ENCODE measurements at regions not wholly inside any gene's neighbourhood (a gene's known extent, or its start where the extent isn't known, plus 50 kb on each side); places are given as distances from the start of the nearest gene placed in this dataset.
"Not testable (repeated sequence)": the region's sequence is repeated elsewhere in the genome, so short reads cannot be mapped to it uniquely, and the experiment has no call there.

DNA sequence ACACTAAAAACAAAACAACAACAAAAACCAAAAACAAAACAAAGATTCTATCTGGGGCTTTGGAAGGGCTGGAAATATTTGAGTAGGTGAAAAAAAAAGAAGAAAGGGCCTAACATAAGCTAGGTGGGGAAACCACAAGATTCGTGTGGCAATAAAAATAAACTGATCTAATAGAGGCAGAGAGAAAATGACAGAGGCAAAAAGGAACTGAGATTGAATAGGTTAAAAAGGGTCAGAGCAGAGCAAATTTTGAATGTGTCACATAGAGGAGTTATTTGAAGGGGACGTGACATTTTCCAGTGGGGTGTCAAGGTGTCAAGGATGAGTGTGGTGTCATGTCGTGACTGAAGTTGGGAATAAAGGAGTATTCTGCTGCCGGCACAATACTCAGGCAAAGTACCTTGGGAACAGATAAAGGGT is 65.2 kb upstream of the RALGPS2 start:
- Mint-ChIP-seq H3K4me3 (no peak overlapping the region), H3K27ac (no peak overlapping the region), H3K36me3 (ENCODE audit: low read depth) (no peaks in the 10 kb centered on the region), H3K27me3 (ENCODE audit: insufficient read depth) (no peaks in the 10 kb centered on the region; the same call in 1 of the 2 replicates), H3K9me3 (no peaks in the 10 kb centered on the region), H3K4me1 (ENCODE audit: low read depth) (peaks cover 15% of the 10 kb centered on the region)
- no peak for DNase-seq
- TF ChIP-seq, protein P1, sequence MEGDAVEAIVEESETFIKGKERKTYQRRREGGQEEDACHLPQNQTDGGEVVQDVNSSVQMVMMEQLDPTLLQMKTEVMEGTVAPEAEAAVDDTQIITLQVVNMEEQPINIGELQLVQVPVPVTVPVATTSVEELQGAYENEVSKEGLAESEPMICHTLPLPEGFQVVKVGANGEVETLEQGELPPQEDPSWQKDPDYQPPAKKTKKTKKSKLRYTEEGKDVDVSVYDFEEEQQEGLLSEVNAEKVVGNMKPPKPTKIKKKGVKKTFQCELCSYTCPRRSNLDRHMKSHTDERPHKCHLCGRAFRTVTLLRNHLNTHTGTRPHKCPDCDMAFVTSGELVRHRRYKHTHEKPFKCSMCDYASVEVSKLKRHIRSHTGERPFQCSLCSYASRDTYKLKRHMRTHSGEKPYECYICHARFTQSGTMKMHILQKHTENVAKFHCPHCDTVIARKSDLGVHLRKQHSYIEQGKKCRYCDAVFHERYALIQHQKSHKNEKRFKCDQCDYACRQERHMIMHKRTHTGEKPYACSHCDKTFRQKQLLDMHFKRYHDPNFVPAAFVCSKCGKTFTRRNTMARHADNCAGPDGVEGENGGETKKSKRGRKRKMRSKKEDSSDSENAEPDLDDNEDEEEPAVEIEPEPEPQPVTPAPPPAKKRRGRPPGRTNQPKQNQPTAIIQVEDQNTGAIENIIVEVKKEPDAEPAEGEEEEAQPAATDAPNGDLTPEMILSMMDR (IDR thresholded peaks at IDR 0.05), result no peak

DNA sequence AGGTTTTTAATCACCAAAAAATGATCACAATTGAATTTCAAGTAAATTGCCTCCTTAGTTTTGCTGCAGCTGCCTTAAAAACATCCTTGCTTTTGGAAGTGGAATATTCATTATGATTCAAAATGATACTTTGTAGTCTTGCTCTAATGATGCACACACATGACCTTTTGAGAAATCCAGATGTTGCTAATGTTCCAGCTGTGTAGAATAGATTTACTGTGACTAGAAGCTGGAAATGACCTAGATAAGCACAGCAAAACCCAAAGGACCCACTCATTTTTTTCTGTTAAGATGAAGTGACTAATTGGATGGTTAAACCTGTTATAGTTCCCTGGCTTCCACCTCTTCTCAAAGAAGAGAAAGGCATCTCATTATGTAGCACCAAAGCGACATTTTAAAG is 64.6 kb upstream of the RALGPS2 start:
- Mint-ChIP-seq H3K4me1 (ENCODE audit: low read depth) (peaks cover 15% of the 10 kb centered on the region), H3K36me3 (ENCODE audit: low read depth) (no peaks in the 10 kb centered on the region), H3K27ac (no peak overlapping the region), H3K27me3 (ENCODE audit: insufficient read depth) (no peaks in the 10 kb centered on the region; the same call in 1 of the 2 replicates), H3K4me3 (no peak overlapping the region), H3K9me3 (no peaks in the 10 kb centered on the region)
- DNase-seq, result no peak
- TF ChIP-seq, protein P1 (IDR thresholded peaks at IDR 0.05), result no peak

DNA sequence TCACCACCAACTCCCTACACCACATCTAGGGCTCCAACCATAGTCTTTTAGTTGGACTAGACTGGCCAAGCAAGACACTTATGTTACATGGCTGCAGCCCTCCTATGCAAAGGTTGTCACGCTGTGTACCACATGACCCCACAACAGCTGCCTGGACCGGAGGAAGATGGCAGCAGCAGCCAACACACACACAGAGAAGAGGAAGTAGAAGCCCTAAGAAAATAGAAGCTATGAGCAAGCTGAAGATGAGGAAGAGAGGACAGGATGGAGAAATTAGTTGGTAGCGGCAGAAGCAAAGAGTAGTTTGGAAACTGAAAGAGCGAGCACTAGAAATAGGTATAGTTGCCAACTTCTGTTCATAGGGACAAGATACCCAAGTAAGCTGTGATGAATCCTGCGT is 60.8 kb upstream of the RALGPS2 start:
- Mint-ChIP-seq H3K27ac (no peak overlapping the region), H3K4me1 (ENCODE audit: low read depth) (no peaks in the 10 kb centered on the region), H3K36me3 (ENCODE audit: low read depth) (no peaks in the 10 kb centered on the region), H3K9me3 (no peaks in the 10 kb centered on the region), H3K4me3 (no peak overlapping the region), H3K27me3 (ENCODE audit: insufficient read depth) (no peaks in the 10 kb centered on the region; the same call in 1 of the 2 replicates)
- DNase-seq, result no peak
- TF ChIP-seq, protein P1 (IDR thresholded peaks at IDR 0.05), result no peak

DNA sequence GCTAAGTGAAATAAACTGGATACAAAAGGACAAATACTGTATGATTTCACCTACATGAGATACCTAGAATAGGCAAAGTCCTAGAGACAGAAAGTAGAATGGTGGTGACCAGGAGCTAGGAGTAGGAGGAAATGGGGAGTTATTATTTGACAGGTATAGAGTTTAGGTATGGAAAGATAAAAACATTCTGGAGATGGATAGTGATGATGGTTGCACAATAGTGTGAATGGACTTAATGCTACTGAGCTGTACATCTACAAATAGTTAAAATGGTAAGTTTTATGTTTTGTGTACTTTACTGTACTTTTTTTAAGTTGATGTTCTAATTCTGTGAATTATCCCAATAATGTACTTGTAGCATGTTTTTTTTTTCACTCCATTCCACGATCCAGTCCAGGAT is 59.5 kb upstream of the RALGPS2 start:
- Mint-ChIP-seq H3K4me1 (ENCODE audit: low read depth) (no peaks in the 10 kb centered on the region), H3K27ac (no peak overlapping the region), H3K9me3 (no peaks in the 10 kb centered on the region), H3K4me3 (no peak overlapping the region), H3K36me3 (ENCODE audit: low read depth) (no peaks in the 10 kb centered on the region), H3K27me3 (ENCODE audit: insufficient read depth) (no peaks in the 10 kb centered on the region; the same call in 1 of the 2 replicates)
- TF ChIP-seq, protein P1 (IDR thresholded peaks at IDR 0.05), result no peak
- DNase-seq, result no peak

DNA sequence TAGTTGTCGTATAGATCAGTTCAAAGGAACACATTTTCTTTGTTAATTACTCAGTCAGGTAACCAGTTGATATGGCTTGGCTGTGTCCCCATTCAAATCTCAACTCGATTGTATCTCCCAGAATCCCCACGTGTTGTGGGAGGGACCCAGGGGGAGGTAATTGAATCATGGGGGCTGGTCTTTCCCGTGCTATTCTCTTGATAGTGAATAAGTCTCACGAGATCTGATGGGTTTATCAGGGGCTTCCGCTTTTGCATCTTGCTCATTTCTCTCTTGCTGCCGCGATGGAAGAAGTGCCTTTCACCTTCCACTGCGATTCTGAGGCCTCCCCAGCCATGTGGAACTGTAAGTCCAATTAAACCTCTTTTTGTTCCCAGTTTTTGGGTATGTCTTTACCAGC is 58.2 kb upstream of the RALGPS2 start:
- not testable (repeated sequence) for H3K36me3 Mint-ChIP-seq (ENCODE audit: low read depth); H3K4me1 Mint-ChIP-seq (ENCODE audit: low read depth); H3K27ac Mint-ChIP-seq; H3K4me3 Mint-ChIP-seq; H3K27me3 Mint-ChIP-seq (ENCODE audit: insufficient read depth); DNase-seq; H3K9me3 Mint-ChIP-seq

DNA sequence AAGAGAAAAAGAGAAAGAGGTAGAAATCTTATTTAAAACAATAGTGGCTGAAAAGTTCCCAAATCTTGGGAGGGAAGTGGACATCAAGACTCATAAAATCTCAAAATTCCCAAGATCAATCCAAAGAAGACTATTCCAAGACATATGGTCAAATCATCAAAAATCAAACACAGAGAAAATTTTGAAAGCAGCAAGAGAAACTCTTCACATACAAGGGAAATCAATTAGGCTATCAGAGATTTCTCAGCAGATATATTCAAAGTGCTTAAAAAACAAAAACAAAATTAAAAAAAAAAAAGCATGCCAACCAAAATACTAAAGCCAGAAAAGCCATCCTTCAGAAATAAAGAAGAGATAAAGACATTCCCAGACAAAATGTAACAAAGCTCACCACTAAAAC is 52.6 kb upstream of the RALGPS2 start:
- no peaks in the 10 kb centered on the region for H3K27me3 Mint-ChIP-seq (ENCODE audit: insufficient read depth)
- peaks cover 13% of the 10 kb centered on the region for H3K36me3 Mint-ChIP-seq (ENCODE audit: low read depth)
- no peak overlapping the region for H3K4me3 Mint-ChIP-seq
- no peaks in the 10 kb centered on the region for H3K4me1 Mint-ChIP-seq (ENCODE audit: low read depth)
- TF ChIP-seq, protein P1 (IDR thresholded peaks at IDR 0.05), result no peak
- no peak for DNase-seq
- peaks cover 12% of the 10 kb centered on the region for H3K9me3 Mint-ChIP-seq
- H3K27ac Mint-ChIP-seq, result no peak overlapping the region

DNA sequence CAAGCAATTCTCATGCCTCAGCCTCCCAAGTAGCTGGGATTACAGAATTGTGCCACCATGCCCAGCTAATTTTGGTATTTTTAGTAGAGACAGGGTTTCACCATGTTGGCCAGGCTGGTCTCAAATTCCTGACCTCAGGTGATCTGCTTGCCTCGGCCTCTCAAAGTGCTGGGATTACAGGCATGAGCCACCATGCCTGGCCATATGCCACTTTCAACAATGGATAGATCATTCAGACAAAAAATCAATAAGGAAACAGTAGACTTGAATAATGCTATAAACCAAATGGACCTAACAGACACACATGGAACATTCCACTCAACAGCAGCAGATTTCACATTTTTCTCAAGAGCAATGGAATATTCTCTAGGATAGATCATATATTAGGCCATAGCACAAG is 50.5 kb upstream of the RALGPS2 start:
- H3K4me1 Mint-ChIP-seq (ENCODE audit: low read depth); DNase-seq; H3K27me3 Mint-ChIP-seq (ENCODE audit: insufficient read depth); H3K27ac Mint-ChIP-seq; H3K4me3 Mint-ChIP-seq: not testable (repeated sequence)
- Mint-ChIP-seq H3K36me3 (ENCODE audit: low read depth) (peaks cover 13% of the 10 kb centered on the region), H3K9me3 (peaks cover 12% of the 10 kb centered on the region)
